ENCODE measurements at regions not wholly inside any gene's neighbourhood (a gene's known extent, or its start where the extent isn't known, plus 50 kb on each side); places are given as distances from the start of the nearest gene placed in this dataset.

GRCh38 chr1:172895050-172895460, 155.7 kb downstream of the TNFSF18 start:
- Histone ChIP-seq H4K8ac (replicated peaks; ENCODE audit: insufficient read length, low read depth, low read length) (no peak overlapping the region), H4K20me1 (ENCODE audit: control insufficient read depth, insufficient read depth, insufficient read length) (no peaks in the 10 kb centered on the region), H2BK12ac (ENCODE audit: insufficient read length, low read depth, low read length) (no peak overlapping the region), H3T11ph (ENCODE audit: low read length) (no peak overlapping the region), H3K18ac (ENCODE audit: insufficient read length, low read depth, low read length) (no peak overlapping the region), H3K14ac (ENCODE audit: insufficient read depth, low read length) (no peak overlapping the region), H3K56ac (ENCODE audit: insufficient read length, low read depth, low read length) (no peak overlapping the region), H3K79me1 (ENCODE audit: insufficient read depth, low read depth, low read length, poor library complexity, severe bottlenecking) (no peaks in the 10 kb centered on the region), H3K23me2 (ENCODE audit: insufficient read length, low read depth, low read length, poor library complexity, severe bottlenecking) (no peaks in the 10 kb centered on the region), H4K5ac (ENCODE audit: insufficient read length, low read depth, low read length) (no peak overlapping the region), H2BK5ac (ENCODE audit: insufficient read length, low read length) (no peak overlapping the region), H3K9me3 (ENCODE audit: control insufficient read depth, low read depth, low read length) (no peaks in the 10 kb centered on the region), H3K79me2 (ENCODE audit: insufficient read depth, low read length) (no peaks in the 10 kb centered on the region), H4K91ac (ENCODE audit: insufficient read length, low read depth, low read length) (no peak overlapping the region), H2AK5ac (ENCODE audit: insufficient read length, low read length) (no peak overlapping the region), H2BK120ac (ENCODE audit: low read depth, low read length, poor library complexity, severe bottlenecking) (no peak overlapping the region), H3K4me1 (ENCODE audit: insufficient read depth, low read length) (no peaks in the 10 kb centered on the region), H3K9ac (ENCODE audit: extremely low read depth, insufficient read length, low read length) (no peak overlapping the region), H3K23ac (ENCODE audit: insufficient read length, low read depth, low read length) (no peak overlapping the region), H2BK20ac (ENCODE audit: low read depth, low read length, poor library complexity, severe bottlenecking) (no peak overlapping the region), H3K27ac (ENCODE audit: insufficient read length, low read depth, low read length) (no peak overlapping the region), H3K4me2 (ENCODE audit: insufficient read depth, insufficient read length, low read length) (no peak overlapping the region), H2BK15ac (ENCODE audit: low read depth, low read length) (no peak overlapping the region), H3K4ac (ENCODE audit: low read depth, low read length) (no peak overlapping the region), H3K27me3 (ENCODE audit: insufficient read depth, low read length) (no peaks in the 10 kb centered on the region), H2AFZ (ENCODE audit: low read length) (no peak overlapping the region)
- Mint-ChIP-seq H3K27me3 (ENCODE audit: low read depth) (no peaks in the 10 kb centered on the region), H3K4me3 (no peak overlapping the region), H3K9me3 (no peaks in the 10 kb centered on the region), H3K4me1 (peaks cover 5 to 7% of the 10 kb centered on the region in 2 experiments; a peak in 3 of 4 replicates), H3K27ac (no peak overlapping the region; a peak in 1 of 7 replicates), H3K36me3 (ENCODE audit: insufficient read depth in 1 of 3, low read depth in 3 of 3) (no peaks in the 10 kb centered on the region)
- no CpG with 5 or more reads among the region's 5 CpGs for WGBS (ENCODE audit: extremely low coverage, insufficient read length, low lambda C conversion rate)
- TF ChIP-seq CTCF (conservative IDR thresholded peaks at IDR 0.05), result no peak
- no peak for DNase-seq

Measured in H9 (cell line).